ES-I3 (cell line): ENCODE measurements at regions not wholly inside any gene's neighbourhood (a gene's known extent, or its start where the extent isn't known, plus 50 kb on each side); places are given as distances from the start of the nearest gene placed in this dataset.
"Not testable (repeated sequence)": the region's sequence is repeated elsewhere in the genome, so short reads cannot be mapped to it uniquely, and the experiment has no call there.

Source experiments
- H3K36me3 ChIP-seq: 2 replicates; pipeline ENCODE4 v1.6.1; 2013; ENCODE audit warnings: mild to moderate bottlenecking, low read length, control low read depth, moderate library complexity; ENCODE audit not compliant: insufficient read depth
- H3K4me1 ChIP-seq: 2 replicates; pipeline ENCODE4 v1.6.1; 2013; ENCODE audit warnings: mild to moderate bottlenecking, control low read depth, low read length; ENCODE audit not compliant: insufficient read depth
- H3K9ac ChIP-seq: 2 replicates; pipeline ENCODE4 v1.6.1; 2013; ENCODE audit warnings: low read depth, mild to moderate bottlenecking, low read length, moderate library complexity
- H3K9me3 ChIP-seq: 2 replicates; pipeline ENCODE4 v1.6.1; 2013; ENCODE audit warnings: mild to moderate bottlenecking, low read length, moderate library complexity; ENCODE audit not compliant: control insufficient read depth, insufficient read depth

DNA sequence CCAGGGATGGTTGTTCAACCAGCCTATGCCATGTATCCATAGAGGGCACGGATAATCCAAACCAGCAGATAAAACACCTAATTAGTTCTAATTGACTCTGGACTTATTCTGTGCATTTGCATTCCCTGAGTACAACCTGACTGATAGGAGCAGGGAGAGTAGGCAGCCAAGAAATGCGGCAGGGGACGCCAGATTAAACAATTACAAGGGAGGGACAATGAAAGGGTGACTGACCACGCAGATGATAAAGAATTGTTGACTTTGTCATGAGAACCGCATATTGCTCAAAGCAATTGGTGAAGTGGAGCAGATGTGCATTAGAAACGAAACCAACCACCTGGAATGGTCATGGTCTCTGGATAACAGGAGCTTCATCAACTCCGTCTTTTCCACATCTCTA is 369.1 kb upstream of the FRG2C start:
- no peaks in the 10 kb centered on the region for H3K4me1 ChIP-seq
- no peaks in the 10 kb centered on the region for H3K9me3 ChIP-seq
- H3K9ac ChIP-seq = no peak overlapping the region
- no peaks in the 10 kb centered on the region for H3K36me3 ChIP-seq

- no peaks in the 10 kb centered on the region for H3K4me1 ChIP-seq
- H3K9me3 ChIP-seq = no peaks in the 10 kb centered on the region
- no peak overlapping the region for H3K9ac ChIP-seq
- no peaks in the 10 kb centered on the region for H3K36me3 ChIP-seq
Observed at GRCh38 chr3:75296858-75297257, 367.3 kb upstream of the FRG2C start.

GRCh38 chr3:75300606-75301005 is 363.5 kb upstream of the FRG2C start:
- Histone ChIP-seq H3K9ac (no peak overlapping the region), H3K4me1 (no peaks in the 10 kb centered on the region), H3K9me3 (no peaks in the 10 kb centered on the region), H3K36me3 (no peaks in the 10 kb centered on the region)

GRCh38 chr3:75301050-75301449 is 363.1 kb upstream of the FRG2C start:
- not testable (repeated sequence) for H3K9me3 ChIP-seq, H3K36me3 ChIP-seq, H3K9ac ChIP-seq

DNA sequence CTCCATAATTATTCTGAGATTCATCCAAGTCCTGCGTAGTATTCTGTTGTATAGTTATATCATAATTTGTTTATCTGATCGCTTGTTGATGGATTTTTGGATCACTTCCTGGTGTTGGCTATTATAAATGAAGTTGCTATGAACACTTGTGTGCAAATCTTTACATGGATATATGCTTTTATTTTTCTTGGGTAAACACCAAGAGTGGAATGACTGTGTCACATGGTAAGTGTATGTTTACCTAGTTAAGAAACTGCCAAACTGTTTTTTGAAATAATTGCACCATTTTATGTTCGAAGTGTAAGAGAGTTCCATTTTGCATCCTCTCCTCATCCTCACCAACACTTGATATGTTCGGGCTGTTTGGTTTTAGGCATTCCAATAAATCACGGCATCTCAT is 360.4 kb upstream of the FRG2C start:
- Histone ChIP-seq H3K36me3 (no peaks in the 10 kb centered on the region), H3K9ac (no peak overlapping the region), H3K9me3 (no peaks in the 10 kb centered on the region), H3K4me1 (no peaks in the 10 kb centered on the region)

More at GRCh38 chr3:75301050-75301449, 363.1 kb upstream of the FRG2C start:
- H3K4me1 ChIP-seq = not testable (repeated sequence)

GRCh38 chr3:75305901-75306300 is 358.2 kb upstream of the FRG2C start:
- no peak overlapping the region for H3K9ac ChIP-seq
- no peaks in the 10 kb centered on the region for H3K36me3 ChIP-seq
- no peaks in the 10 kb centered on the region for H3K4me1 ChIP-seq
- H3K9me3 ChIP-seq = no peaks in the 10 kb centered on the region

GRCh38 chr3:75311306-75311705 is 352.8 kb upstream of the FRG2C start:
- H3K9ac ChIP-seq, H3K4me1 ChIP-seq, H3K36me3 ChIP-seq, H3K9me3 ChIP-seq: not testable (repeated sequence)

- H3K9me3 ChIP-seq, H3K4me1 ChIP-seq, H3K36me3 ChIP-seq, H3K9ac ChIP-seq: not testable (repeated sequence)
Observed at GRCh38 chr3:75312469-75312868, 351.7 kb upstream of the FRG2C start.

- not testable (repeated sequence) for H3K36me3 ChIP-seq, H3K9ac ChIP-seq, H3K9me3 ChIP-seq, H3K4me1 ChIP-seq
Observed at GRCh38 chr3:75319776-75320175, 344.4 kb upstream of the FRG2C start.

GRCh38 chr3:75320369-75320768 is 343.8 kb upstream of the FRG2C start:
- Histone ChIP-seq H3K9me3 (no peaks in the 10 kb centered on the region), H3K9ac (no peak overlapping the region), H3K4me1 (no peaks in the 10 kb centered on the region), H3K36me3 (no peaks in the 10 kb centered on the region)

DNA sequence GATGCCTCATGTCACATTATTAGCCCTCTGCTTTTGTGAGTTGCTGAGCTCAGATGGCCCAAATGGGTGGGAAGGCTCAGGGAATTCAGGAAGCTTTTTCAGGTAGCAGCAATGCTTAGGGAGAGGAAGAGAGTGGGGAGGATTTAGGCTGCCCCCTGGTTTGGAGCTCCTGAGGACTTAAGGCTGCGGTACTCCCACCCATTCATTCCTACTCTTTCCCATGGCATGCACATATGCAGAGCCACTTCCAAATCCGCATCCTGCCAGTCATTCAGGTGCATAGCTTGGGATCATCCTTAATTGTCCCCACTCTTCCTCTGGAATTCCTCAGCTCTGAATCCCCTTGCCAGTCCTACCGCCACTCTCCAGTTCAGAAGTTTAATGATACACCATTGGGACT is 343.1 kb upstream of the FRG2C start:
- Histone ChIP-seq H3K36me3 (no peaks in the 10 kb centered on the region), H3K9ac (no peak overlapping the region), H3K9me3 (no peaks in the 10 kb centered on the region), H3K4me1 (no peaks in the 10 kb centered on the region)

- H3K9ac ChIP-seq, H3K4me1 ChIP-seq, H3K36me3 ChIP-seq, H3K9me3 ChIP-seq: not testable (repeated sequence)
Observed at GRCh38 chr3:75323936-75324335, 340.2 kb upstream of the FRG2C start.

GRCh38 chr3:75325716-75326115 is 338.4 kb upstream of the FRG2C start:
- Histone ChIP-seq H3K9ac (no peak overlapping the region), H3K4me1 (no peaks in the 10 kb centered on the region), H3K36me3 (no peaks in the 10 kb centered on the region), H3K9me3 (no peaks in the 10 kb centered on the region)

DNA sequence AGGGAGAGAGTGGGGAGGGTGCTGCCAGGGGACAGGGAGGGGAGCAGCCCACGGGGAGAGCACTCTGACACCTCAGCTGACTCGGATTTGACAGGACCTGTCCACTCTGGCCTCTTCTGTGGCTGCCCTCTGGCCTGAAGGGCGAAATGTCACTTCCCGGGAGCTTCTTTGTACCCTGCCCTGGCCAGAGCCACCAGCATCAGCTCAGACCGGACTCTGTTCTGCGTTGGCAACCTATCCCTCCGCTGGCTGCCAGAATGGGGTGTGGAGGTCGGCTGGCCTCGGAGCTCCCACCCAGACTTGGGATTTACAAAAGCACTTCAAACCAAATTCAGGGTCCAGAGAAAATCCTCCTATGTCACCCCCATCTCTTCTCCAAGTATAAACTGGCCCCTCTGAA is 336.7 kb upstream of the FRG2C start:
- Histone ChIP-seq H3K4me1 (no peaks in the 10 kb centered on the region), H3K36me3 (no peaks in the 10 kb centered on the region), H3K9me3 (no peaks in the 10 kb centered on the region), H3K9ac (no peak overlapping the region)

DNA sequence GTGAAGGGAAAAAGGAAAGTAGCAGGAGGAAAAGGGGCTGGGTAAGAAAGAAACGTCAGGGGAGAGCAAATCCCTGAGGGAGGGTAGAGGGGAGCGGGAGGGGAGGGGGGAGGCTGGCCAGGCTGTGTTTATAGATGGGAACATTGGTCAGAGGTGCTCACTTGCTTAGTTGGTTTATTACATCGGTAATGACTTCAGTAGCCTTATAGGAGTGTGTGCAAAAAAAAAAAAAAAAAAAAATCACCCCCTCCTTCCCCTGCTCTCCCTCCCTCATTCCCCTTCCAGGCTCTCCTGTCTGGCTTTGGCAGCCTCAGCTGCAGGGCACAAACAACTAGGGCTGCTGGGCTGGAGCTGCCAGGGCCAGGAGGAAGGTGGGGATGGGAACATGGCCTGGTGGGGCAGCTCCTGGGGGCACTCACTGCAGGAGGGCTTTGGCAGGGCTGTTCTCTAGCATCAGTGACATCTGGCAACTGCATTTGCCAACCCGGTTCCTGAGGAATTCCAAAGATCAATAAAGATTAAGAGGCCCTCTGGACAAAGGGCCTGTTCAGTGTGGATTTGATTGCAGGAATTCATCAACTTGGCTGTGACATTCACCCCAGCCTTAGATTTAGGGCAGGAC is 334.5 kb upstream of the FRG2C start:
- H3K9me3 ChIP-seq = no peaks in the 10 kb centered on the region
- no peaks in the 10 kb centered on the region for H3K4me1 ChIP-seq
- H3K9ac ChIP-seq = no peak overlapping the region
- no peaks in the 10 kb centered on the region for H3K36me3 ChIP-seq

GRCh38 chr3:75330446-75330845 is 333.7 kb upstream of the FRG2C start:
- H3K9me3 ChIP-seq, H3K9ac ChIP-seq: not testable (repeated sequence)

More at GRCh38 chr3:75330446-75330845, 333.7 kb upstream of the FRG2C start:
- H3K4me1 ChIP-seq, H3K36me3 ChIP-seq: not testable (repeated sequence)
